HUES6 (cell line): ENCODE measurements at regions not wholly inside any gene's neighbourhood (a gene's known extent, or its start where the extent isn't known, plus 50 kb on each side); places are given as distances from the start of the nearest gene placed in this dataset.
"Not testable (repeated sequence)": the region's sequence is repeated elsewhere in the genome, so short reads cannot be mapped to it uniquely, and the experiment has no call there.

Experiments
- H3K27ac ChIP-seq: 2 replicates; pipeline ENCODE4 v1.7.0; 2013; ENCODE audit warnings: low read depth, mild to moderate bottlenecking, low read length, inconsistent platforms
- H3K27me3 ChIP-seq: 2 replicates; pipeline ENCODE4 v1.6.1; 2013; ENCODE audit warnings: low read length; ENCODE audit not compliant: control insufficient read depth, insufficient read depth
- H3K36me3 ChIP-seq: 2 replicates; pipeline ENCODE4 v1.6.1; 2013; ENCODE audit warnings: low read length; ENCODE audit not compliant: control insufficient read depth, insufficient read depth
- H3K4me1 ChIP-seq: 2 replicates; pipeline ENCODE4 v1.6.1; 2013; ENCODE audit warnings: low read length; ENCODE audit not compliant: control insufficient read depth, insufficient read depth
- H3K4me3 ChIP-seq: 2 replicates; pipeline ENCODE4 v1.5.1; 2013; ENCODE audit warnings: low read depth, low read length
- H3K9ac ChIP-seq: one replicate; pipeline ENCODE4 v1.6.1; 2013; ENCODE audit warnings: mild to moderate bottlenecking, low read length
- H3K9me3 ChIP-seq: 2 replicates; pipeline ENCODE4 v1.6.1; 2013; ENCODE audit warnings: low read depth, low read length; ENCODE audit not compliant: control insufficient read depth, insufficient read depth

- no peaks in the 10 kb centered on the region for H3K9me3 ChIP-seq
- H3K27ac ChIP-seq = no peak overlapping the region
- no peaks in the 10 kb centered on the region for H3K27me3 ChIP-seq
- H3K9ac ChIP-seq = no peak overlapping the region
- H3K36me3 ChIP-seq = no peaks in the 10 kb centered on the region
- no peak overlapping the region for H3K4me3 ChIP-seq
- H3K4me1 ChIP-seq = peaks cover 5% of the 10 kb centered on the region; the same call in 1 of the 2 replicates
Measured at GRCh38 chr9:29390859-29391258, 1817.6 kb upstream of the C9orf72 start.

GRCh38 chr9:29393064-29393463 is 1819.8 kb upstream of the C9orf72 start:
- Histone ChIP-seq H3K9ac (no peak overlapping the region), H3K27ac (no peak overlapping the region), H3K4me3 (no peak overlapping the region), H3K36me3 (no peaks in the 10 kb centered on the region), H3K27me3 (no peaks in the 10 kb centered on the region), H3K4me1 (peaks cover 5% of the 10 kb centered on the region; the same call in 1 of the 2 replicates), H3K9me3 (no peaks in the 10 kb centered on the region)

- no peak overlapping the region for H3K9ac ChIP-seq
- no peaks in the 10 kb centered on the region for H3K36me3 ChIP-seq
- H3K27me3 ChIP-seq = no peaks in the 10 kb centered on the region
- H3K4me1 ChIP-seq = peaks cover 5% of the 10 kb centered on the region; the same call in 1 of the 2 replicates
- no peaks in the 10 kb centered on the region for H3K9me3 ChIP-seq
- no peak overlapping the region for H3K27ac ChIP-seq
- no peak overlapping the region for H3K4me3 ChIP-seq
Measured at GRCh38 chr9:29394855-29395254, 1821.6 kb upstream of the C9orf72 start.

- Histone ChIP-seq H3K27ac (no peak overlapping the region), H3K4me3 (no peak overlapping the region), H3K36me3 (no peaks in the 10 kb centered on the region), H3K9ac (no peak overlapping the region), H3K9me3 (no peaks in the 10 kb centered on the region), H3K27me3 (no peaks in the 10 kb centered on the region), H3K4me1 (no peaks in the 10 kb centered on the region)
Measured at GRCh38 chr9:29397148-29397547, 1823.9 kb upstream of the C9orf72 start.

- Histone ChIP-seq H3K9me3 (no peaks in the 10 kb centered on the region), H3K4me1 (no peaks in the 10 kb centered on the region), H3K36me3 (no peaks in the 10 kb centered on the region), H3K9ac (no peak overlapping the region), H3K4me3 (no peak overlapping the region), H3K27me3 (no peaks in the 10 kb centered on the region), H3K27ac (no peak overlapping the region)
Measured at GRCh38 chr9:29416204-29416603, 1842.9 kb upstream of the C9orf72 start.

- Histone ChIP-seq H3K4me1 (no peaks in the 10 kb centered on the region), H3K4me3 (no peak overlapping the region), H3K9ac (no peak overlapping the region), H3K36me3 (no peaks in the 10 kb centered on the region), H3K27ac (no peak overlapping the region), H3K27me3 (no peaks in the 10 kb centered on the region), H3K9me3 (no peaks in the 10 kb centered on the region)
Measured at GRCh38 chr9:29422438-29422837, 1849.2 kb upstream of the C9orf72 start.

GRCh38 chr9:29432191-29432590 is 1858.9 kb upstream of the C9orf72 start:
- no peaks in the 10 kb centered on the region for H3K27me3 ChIP-seq
- no peak overlapping the region for H3K27ac ChIP-seq
- no peaks in the 10 kb centered on the region for H3K4me1 ChIP-seq
- H3K9me3 ChIP-seq = peaks cover 6% of the 10 kb centered on the region; the same call in 1 of the 2 replicates
- no peak overlapping the region for H3K9ac ChIP-seq
- no peaks in the 10 kb centered on the region for H3K36me3 ChIP-seq
- H3K4me3 ChIP-seq = no peak overlapping the region

- not testable (repeated sequence) for H3K27me3 ChIP-seq, H3K36me3 ChIP-seq, H3K9ac ChIP-seq, H3K4me1 ChIP-seq, H3K9me3 ChIP-seq, H3K4me3 ChIP-seq, H3K27ac ChIP-seq
Measured at GRCh38 chr9:29432656-29433055, 1859.4 kb upstream of the C9orf72 start.

- Histone ChIP-seq H3K4me1 (peaks cover 7% of the 10 kb centered on the region; the same call in 1 of the 2 replicates), H3K9me3 (peaks cover under 1% of the 10 kb centered on the region; the same call in 1 of the 2 replicates)
Measured at GRCh38 chr9:29435368-29435767, 1862.1 kb upstream of the C9orf72 start.

GRCh38 chr9:29437526-29437925 is 1864.2 kb upstream of the C9orf72 start:
- no peak overlapping the region for H3K27ac ChIP-seq
- H3K27me3 ChIP-seq = no peaks in the 10 kb centered on the region
- no peak overlapping the region for H3K9ac ChIP-seq
- no peaks in the 10 kb centered on the region for H3K9me3 ChIP-seq
- no peak overlapping the region for H3K4me3 ChIP-seq
- H3K36me3 ChIP-seq = no peaks in the 10 kb centered on the region
- peaks cover 8% of the 10 kb centered on the region; the same call in 1 of the 2 replicates for H3K4me1 ChIP-seq

More at GRCh38 chr9:29435368-29435767, 1862.1 kb upstream of the C9orf72 start:
- H3K4me3 ChIP-seq = no peak overlapping the region
- H3K27ac ChIP-seq = no peak overlapping the region
- no peaks in the 10 kb centered on the region for H3K27me3 ChIP-seq
- H3K36me3 ChIP-seq = no peaks in the 10 kb centered on the region
- H3K9ac ChIP-seq = no peak overlapping the region

- Histone ChIP-seq H3K9me3 (no peaks in the 10 kb centered on the region), H3K27ac (no peak overlapping the region), H3K9ac (no peak overlapping the region), H3K4me3 (no peak overlapping the region), H3K27me3 (no peaks in the 10 kb centered on the region), H3K36me3 (no peaks in the 10 kb centered on the region), H3K4me1 (peaks cover 8% of the 10 kb centered on the region; the same call in 1 of the 2 replicates)
Measured at GRCh38 chr9:29439961-29440360, 1866.7 kb upstream of the C9orf72 start.

- peaks cover 8% of the 10 kb centered on the region; the same call in 1 of the 2 replicates for H3K4me1 ChIP-seq
- H3K9me3 ChIP-seq = no peaks in the 10 kb centered on the region
- H3K36me3 ChIP-seq = no peaks in the 10 kb centered on the region
- H3K27ac ChIP-seq = no peak overlapping the region
- H3K27me3 ChIP-seq = no peaks in the 10 kb centered on the region
- no peak overlapping the region for H3K9ac ChIP-seq
- no peak overlapping the region for H3K4me3 ChIP-seq
Measured at GRCh38 chr9:29440449-29440848, 1867.2 kb upstream of the C9orf72 start.
